GM18505 (cell line): ENCODE measurements at regions not wholly inside any gene's neighbourhood (a gene's known extent, or its start where the extent isn't known, plus 50 kb on each side); places are given as distances from the start of the nearest gene placed in this dataset.

Experiments
- ATAC-seq: cut with Tn5 transposase; IDR thresholded peaks from one replicate; pipeline ENCODE4 v1.9.1; 2021; ENCODE audit not compliant: unreplicated experiment
- POLR2A ChIP-seq: IDR thresholded peaks from 4 replicates; pipeline ENCODE4 v1.6.1; 2011; ENCODE audit warnings: borderline replicate concordance; ENCODE audit not compliant: insufficient read depth, insufficient read length; ENCODE audit errors: extremely low read depth

DNA sequence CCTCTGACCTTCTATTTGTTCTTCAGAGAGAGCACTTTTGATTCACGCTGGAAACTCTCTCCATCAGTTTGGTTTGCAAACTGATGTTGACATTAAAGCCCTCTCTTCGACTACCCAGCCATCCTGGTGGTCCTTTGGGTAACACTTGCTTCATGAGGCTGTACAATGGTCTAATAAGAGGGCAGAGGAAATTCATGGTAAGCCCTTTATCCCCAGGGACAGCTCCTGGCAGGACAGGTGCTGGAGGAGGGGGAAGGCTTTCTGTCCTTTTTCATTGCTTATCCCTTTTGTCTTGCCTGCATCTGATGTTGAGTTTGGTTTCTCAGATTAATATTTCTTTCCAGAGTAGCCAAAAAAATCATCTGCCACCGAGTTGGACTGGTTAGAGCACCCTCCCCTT is 52.1 kb upstream of the CD93 start:
- no peak for TF ChIP-seq POLR2A
- ATAC-seq: no peak

DNA sequence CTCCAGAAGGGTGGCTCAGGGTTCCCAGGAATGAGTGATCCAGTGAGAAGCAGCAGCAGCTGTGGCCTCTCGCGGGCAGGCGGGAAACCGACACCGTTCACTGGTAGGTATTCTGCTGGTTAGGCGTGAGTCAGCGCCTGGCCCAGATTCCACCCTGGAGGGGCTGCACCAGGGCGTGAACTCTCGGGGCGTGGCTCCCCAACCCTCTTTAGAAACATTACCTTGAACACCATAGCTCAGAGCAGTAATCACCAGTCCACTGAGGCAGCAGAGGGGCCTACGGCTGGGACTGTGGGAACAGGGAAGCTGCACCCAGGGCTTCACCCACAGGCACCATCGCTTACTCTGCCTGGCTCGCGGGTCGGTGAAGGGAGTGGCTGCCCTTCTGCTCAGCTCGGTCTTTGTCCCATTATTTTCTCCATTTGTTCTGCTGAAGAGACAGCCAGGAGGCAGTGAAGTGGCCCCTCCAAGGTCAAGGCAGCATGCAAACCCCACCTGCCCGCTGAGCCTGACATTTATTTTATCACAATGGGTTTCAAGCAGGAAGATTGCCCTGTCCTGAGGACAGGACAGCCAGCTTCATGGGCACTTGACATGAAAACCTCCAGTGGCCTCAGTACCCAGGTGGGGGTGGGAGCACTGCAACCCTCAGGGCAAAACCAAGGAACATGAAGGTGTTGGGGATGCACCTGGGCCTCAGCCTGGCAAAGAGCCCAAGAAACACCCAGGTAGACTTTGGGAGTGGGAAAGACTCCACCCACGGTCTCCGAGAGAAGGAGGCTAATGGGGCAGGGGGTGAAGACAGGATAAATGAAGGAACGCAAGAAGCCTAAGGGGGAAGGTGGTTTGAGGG is 51.0 kb upstream of the CD93 start:
- no peak for ATAC-seq
- no peak for TF ChIP-seq POLR2A

DNA sequence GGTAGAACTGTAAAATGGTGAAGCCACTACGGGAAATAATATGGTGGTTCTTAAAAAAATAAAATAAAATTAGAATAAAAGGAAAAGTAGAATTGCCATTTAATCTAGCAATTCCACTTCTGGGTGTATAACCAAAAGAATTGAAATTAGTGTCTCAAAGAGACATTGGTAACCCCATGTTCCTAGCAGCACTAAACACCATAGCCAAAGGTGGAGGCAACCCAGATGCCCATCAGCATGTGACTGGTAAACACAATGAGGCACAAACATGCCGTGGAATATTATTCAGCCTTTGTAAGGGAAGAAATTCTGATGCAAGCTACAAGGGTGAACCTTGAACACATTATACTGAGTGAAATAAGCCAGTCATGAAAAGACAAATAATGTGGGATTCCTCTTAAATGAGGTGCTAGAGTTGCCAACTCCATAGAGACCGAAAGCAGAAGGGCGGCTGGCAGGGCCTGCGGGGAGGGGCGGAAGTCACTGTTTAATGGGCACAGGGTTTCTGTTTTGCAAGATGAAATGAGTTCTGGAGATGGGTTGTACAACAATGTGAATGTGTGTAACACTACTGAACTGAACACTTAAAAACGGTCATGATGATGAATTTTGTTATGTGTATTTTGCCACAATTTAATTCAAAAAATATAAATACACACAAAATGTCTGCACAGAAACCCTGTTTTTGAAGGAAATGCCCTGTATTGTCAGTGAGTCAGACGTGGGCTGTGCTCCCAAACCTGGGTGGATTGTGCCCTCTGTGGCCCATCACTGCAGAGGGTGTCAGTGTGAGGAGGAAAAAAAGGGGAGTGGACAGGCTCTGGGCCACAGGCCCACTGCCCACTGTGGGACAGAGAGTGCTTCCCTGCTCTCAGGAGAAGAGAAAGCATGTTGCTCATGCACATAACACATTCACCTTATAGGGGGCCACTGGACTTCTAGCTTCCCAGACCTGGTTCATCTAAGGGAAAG is 49.6 kb upstream of the CD93 start:
- ATAC-seq: no peak
- TF ChIP-seq POLR2A: no peak
